Transverse colon (tissue), 4 donors: ENCODE measurements at regions not wholly inside any gene's neighbourhood (a gene's known extent, or its start where the extent isn't known, plus 50 kb on each side); places are given as distances from the start of the nearest gene placed in this dataset.

Experiments used
- CTCF ChIP-seq, 5 experiments: fragments of 200-600 bp in 3 of 5; fragments of 450-650 bp in 2 of 5; sonication (generic) in 3 of 5; IDR thresholded peaks; 1 replicate in 2 of 5; 2 replicates in 3 of 5; pipeline ENCODE4 v1.5.1; 2016 to 2017; ENCODE audit warnings: antibody characterized with exemption in 5 of 5, inconsistent platforms in 3 of 5, mild to moderate bottlenecking in 2 of 5, moderate library complexity in 1 of 5
- EP300 ChIP-seq: sonication (generic); formaldehyde crosslinking; IDR thresholded peaks from one replicate; pipeline ENCODE4 v1.6.1; 2017; ENCODE audit warnings: antibody characterized with exemption, low read depth
- POLR2A ChIP-seq: fragments of 450-650 bp; IDR thresholded peaks from one replicate; pipeline ENCODE4 v1.6.1; 2016; ENCODE audit warnings: antibody characterized with exemption, mild to moderate bottlenecking, moderate library complexity
- POLR2AphosphoS5 ChIP-seq, 3 donors: sonication (generic); formaldehyde crosslinking; IDR thresholded peaks; one replicate each; pipeline ENCODE4 v1.6.1; 2016; ENCODE audit warnings: antibody characterized with exemption in 3 of 3

- no peak for TF ChIP-seq CTCF (IDR thresholded peaks at IDR 0.05)
- TF ChIP-seq POLR2A, result no peak
- no peak for TF ChIP-seq POLR2AphosphoS5 (IDR thresholded peaks at IDR 0.05)
- no peak for TF ChIP-seq EP300
These were observed 599.9 kb upstream of the RGS18 start for GRCh38 chr1:191558379-191558778.
